SU-DHL-6 (cell line): ENCODE measurements at regions not wholly inside any gene's neighbourhood (a gene's known extent, or its start where the extent isn't known, plus 50 kb on each side); places are given as distances from the start of the nearest gene placed in this dataset.

ENCODE experiments used
- EZH2phosphoT487 ChIP-seq: fragments of 200-600 bp; sonication (generic), shearing (Covaris generic); conservative IDR thresholded peaks from 2 replicates; pipeline ENCODE4 v1.6.1; 2018; ENCODE audit warnings: mild to moderate bottlenecking, antibody characterized with exemption, low read length, moderate library complexity, mixed read lengths
- TF ChIP-seq, protein P1 (sequence below): fragments of 200-600 bp; sonication (generic); IDR thresholded peaks from one replicate; pipeline ENCODE4 v1.5.1; 2017; ENCODE audit warnings: antibody characterized with exemption, mild to moderate bottlenecking, low read length, moderate library complexity; ENCODE audit not compliant: insufficient read depth, poor library complexity, severe bottlenecking

DNA sequence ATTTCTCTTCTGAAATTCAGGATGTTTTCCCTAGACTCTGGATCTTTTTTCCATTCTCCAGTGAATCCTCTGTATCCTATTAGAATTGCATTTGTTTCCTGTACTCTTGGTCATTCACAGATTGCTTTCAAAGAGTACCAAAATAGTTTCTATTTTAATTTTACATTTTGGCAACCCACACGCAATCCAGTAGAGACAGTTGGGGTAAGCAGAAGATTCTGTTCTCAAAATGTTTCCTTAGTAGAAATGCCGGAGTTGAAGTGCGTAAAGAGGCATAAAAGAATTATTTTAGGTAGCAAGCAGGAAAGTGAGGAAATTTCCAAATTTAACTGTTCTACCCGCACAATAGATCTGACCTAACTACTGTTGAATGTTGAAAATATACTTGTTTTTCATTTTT lies 842.4 kb downstream of the LUZP2 start:
- TF ChIP-seq, protein P1, sequence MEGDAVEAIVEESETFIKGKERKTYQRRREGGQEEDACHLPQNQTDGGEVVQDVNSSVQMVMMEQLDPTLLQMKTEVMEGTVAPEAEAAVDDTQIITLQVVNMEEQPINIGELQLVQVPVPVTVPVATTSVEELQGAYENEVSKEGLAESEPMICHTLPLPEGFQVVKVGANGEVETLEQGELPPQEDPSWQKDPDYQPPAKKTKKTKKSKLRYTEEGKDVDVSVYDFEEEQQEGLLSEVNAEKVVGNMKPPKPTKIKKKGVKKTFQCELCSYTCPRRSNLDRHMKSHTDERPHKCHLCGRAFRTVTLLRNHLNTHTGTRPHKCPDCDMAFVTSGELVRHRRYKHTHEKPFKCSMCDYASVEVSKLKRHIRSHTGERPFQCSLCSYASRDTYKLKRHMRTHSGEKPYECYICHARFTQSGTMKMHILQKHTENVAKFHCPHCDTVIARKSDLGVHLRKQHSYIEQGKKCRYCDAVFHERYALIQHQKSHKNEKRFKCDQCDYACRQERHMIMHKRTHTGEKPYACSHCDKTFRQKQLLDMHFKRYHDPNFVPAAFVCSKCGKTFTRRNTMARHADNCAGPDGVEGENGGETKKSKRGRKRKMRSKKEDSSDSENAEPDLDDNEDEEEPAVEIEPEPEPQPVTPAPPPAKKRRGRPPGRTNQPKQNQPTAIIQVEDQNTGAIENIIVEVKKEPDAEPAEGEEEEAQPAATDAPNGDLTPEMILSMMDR = no peak
- TF ChIP-seq EZH2phosphoT487 = no peak
